M059J (cell line): ENCODE measurements at regions not wholly inside any gene's neighbourhood (a gene's known extent, or its start where the extent isn't known, plus 50 kb on each side); places are given as distances from the start of the nearest gene placed in this dataset.
"Not testable (repeated sequence)": the region's sequence is repeated elsewhere in the genome, so short reads cannot be mapped to it uniquely, and the experiment has no call there.

Source experiments
- DNase-seq: peaks from one replicate; pipeline ENCODE4 v3.0.0-alpha.2; 2012; ENCODE audit warnings: low read depth

- no peak for DNase-seq
Observed at GRCh38 chr15:20346082-20346805, 195.4 kb downstream of the GOLGA6L6 start.

DNA sequence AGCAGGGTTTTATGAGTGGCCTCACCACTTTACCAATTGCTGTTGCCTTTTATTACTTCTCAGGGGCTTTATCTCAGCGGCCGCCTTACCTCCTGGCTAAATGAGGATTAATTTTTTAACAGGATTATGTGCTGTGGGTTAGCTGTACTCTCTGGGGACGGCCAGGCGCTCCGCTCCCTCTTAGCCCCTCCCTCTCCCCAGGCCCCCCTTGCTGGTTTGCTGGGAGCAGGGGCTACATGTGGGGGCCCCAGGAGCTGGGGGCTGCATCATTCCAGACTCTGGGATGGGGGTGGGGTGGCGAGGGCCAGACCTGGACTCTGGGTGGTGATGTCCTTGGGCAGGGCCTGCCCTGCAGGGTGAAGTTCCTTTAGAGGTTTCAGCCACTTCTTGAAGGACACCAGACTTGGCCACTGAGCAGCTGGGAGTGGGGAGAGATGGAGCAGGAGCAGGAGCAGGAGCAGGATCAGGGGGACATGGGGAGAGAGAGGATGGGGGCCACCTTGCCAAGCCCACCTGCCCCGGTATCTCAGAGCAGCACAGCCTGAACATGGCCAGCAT is 196.1 kb downstream of the GOLGA6L6 start:
- DNase-seq = no peak

DNA sequence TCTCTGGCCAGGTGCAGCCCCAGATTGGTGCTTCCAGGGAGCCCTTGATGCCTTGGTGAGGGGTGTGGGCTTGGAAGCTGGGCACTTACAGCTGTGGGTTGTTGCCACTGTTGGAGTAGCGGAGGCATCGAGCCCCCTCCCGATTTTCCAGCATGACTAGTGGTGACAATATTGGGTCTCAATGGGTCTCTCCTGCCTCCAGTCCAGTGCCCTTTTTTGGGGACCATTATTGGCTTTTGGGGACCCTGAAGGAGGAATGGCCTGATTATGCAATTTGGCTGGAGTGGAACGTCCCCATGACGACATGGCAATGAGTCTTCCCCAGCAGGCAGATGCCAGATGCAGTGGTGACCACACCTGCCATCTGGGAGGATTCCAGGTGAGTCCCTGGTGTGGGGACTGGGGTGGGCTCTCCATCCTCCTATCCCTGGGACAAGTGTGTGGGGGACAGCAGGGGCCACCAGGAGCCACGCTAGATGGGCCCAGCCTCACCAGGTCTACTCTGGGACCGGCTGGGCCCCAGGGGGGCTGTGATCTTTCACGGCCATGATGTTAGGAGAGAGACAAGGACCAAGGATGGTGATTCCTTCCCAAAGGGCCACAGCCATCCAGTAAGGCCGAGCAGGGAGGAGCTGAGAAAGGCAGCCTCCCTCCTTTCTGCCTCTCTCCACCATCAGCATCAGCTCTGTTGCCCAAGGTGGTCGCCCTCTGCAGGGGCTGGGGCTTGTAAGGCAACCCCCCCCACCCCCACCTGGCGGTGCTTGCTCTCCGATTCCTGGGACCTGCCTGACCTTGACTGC is 196.8 kb downstream of the GOLGA6L6 start:
- no peak for DNase-seq

DNA sequence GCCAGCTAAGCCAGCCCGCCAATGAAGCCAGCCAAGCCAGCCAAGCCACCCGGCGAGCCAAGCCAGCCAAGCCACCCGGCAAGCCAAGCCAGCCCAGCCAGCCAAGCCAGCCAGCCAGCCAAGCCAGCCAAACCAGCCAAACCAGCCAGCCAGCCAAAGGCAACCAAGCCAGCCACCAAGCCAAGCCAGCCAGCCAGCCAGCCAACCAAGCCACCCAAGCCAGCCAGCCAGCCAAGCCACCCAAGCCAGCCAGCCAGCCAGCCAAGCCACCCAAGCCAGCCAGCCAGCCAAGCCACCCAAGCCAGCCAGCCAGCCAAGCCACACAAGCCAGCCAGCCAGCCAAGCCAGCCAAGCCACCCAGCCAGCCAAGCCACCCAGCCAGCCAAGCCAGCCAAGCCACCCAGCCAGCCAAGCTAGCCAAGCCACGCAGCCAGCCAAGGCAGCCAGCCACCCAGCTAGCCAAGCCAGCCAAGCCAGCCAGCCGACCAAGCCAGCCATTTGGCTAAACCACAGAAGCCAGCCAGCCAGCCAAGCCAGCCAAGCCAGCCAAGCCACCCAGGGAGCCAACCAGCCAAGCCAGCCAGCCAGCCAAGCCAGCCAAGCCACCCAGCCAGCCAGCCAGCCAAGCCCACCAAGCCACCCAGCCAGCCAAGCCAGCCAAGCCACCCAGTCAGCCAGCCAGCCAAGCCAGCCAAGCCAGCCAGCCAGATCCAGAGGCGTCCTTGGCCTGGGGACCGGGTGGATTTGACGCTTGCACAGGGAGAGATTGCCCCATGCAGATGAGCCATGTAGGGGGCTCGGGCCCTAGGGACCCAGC is 198.0 kb downstream of the GOLGA6L6 start:
- DNase-seq = not testable (repeated sequence)

- not testable (repeated sequence) for DNase-seq
Observed at GRCh38 chr15:20342601-20343394, 198.8 kb downstream of the GOLGA6L6 start.

DNA sequence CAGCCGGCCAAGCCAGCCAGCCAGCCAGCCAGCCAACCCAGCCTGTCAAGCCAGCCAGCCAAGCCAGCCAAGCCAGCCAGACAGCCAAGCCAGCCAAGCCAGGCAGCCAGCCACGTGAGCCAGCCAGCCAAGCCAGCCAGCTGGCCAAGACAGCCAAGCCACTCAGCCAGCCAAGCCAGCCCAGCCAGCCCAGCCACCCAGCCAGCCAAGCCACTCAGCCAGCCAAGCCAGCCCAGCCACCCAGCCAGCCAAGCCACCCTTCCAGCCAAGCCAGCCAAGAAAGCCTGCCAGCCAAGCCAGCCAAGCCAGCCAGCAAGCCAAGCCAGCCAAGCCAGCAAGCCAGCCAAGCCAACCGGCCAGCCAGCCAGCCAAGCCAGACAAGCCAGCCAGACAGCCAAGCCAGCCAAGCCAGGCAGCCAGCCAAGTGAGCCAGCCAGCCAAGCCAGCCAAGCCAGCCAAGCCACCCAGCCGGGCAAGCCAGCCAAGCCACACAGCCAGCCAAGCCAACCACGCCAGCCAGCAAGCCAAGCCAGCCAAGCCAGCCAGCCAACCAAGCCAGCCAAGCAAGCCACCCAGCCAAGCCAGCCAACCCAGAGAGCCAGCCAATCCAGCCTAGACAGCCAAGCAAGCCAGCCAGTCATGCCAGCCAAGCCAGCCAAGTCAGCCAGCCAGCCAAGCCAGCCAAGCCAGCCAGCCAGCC is 199.5 kb downstream of the GOLGA6L6 start:
- DNase-seq = no peak

DNA sequence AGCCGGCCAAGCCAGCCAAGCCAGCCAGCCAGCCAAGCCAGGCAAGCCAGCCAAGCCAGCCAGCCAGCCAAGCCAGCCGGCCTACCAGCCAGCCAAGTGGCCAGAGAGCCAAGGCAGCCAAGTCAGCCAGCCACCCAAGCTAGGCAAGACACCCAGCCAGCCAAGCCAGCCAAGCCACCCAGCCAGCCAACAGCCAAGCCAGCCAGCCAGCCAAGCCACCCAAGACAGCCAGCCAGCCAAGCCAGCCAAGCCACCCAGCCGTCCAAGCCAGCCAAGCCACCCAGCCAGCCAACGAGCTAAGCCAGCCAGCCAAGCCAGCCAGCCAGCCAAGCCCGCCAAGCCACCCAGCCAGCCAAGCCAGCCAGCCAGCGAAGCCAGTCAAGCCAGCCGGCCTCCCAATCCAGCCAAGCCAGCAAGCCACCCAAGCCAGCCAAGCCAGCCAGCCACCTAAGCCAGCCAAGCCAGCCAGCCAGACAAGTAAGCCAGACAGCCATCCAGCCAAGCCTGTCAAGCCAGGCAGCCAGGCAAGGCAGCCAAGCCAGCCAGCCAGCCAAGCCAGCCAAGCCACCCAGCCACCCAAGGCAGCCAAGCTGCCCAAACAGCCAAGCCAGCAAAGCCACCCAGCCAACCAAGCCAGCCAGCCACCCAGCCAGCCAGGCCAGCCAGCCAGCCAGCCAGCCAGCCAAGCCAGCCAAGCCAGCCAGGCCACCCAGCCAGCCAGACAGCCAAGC is 200.5 kb downstream of the GOLGA6L6 start:
- no peak for DNase-seq

- no peak for DNase-seq
Observed at GRCh38 chr15:20340331-20340811, 201.2 kb downstream of the GOLGA6L6 start.

- DNase-seq = not testable (repeated sequence)
Observed at GRCh38 chr15:20339086-20339791, 202.4 kb downstream of the GOLGA6L6 start.

- DNase-seq = not testable (repeated sequence)
Observed at GRCh38 chr15:20338671-20339070, 202.9 kb downstream of the GOLGA6L6 start.

GRCh38 chr15:20337238-20337637 is 204.4 kb downstream of the GOLGA6L6 start:
- DNase-seq = not testable (repeated sequence)

GRCh38 chr15:20334451-20334850 is 207.1 kb downstream of the GOLGA6L6 start:
- not testable (repeated sequence) for DNase-seq

- not testable (repeated sequence) for DNase-seq
Observed at GRCh38 chr15:20325751-20326150, 215.8 kb downstream of the GOLGA6L6 start.

GRCh38 chr15:20317132-20317531 is 224.5 kb downstream of the GOLGA6L6 start:
- not testable (repeated sequence) for DNase-seq

- DNase-seq = not testable (repeated sequence)
Observed at GRCh38 chr15:20311014-20311680, 230.5 kb downstream of the GOLGA6L6 start.

DNA sequence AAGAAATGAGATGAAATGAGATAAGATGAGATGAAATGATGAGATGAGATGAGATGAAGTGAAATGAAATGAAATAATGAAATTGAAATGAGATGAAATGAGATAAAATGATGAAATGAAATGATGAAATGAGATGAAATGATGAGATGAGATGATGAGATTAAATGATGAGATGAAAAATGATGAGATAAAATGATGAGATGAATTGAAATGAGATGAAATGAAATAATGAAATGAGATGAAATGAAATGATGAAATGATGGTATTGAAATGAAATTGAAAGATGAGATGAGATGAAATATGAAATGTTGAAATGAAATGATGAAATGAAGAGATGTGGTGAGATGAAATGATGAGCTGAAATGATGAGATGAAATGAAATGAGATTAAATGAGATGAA is 231.0 kb downstream of the GOLGA6L6 start:
- DNase-seq = no peak

DNA sequence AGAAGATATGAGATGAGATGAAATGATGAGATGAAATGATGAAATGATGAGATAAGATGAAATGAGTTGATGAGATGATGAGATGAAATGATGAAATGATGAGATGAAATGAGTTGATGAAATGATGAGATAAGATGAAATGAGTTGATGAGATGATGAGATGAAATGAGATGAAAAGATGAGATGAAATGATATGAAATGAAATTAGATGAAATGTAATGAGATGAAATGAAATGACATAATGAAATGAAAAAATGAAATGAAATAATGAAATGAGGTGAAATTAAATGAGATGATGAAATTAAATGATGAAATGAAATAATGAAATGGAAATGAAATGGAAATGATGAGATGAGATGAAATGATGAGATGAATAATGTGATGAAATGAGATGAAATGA is 231.6 kb downstream of the GOLGA6L6 start:
- DNase-seq = not testable (repeated sequence)

DNA sequence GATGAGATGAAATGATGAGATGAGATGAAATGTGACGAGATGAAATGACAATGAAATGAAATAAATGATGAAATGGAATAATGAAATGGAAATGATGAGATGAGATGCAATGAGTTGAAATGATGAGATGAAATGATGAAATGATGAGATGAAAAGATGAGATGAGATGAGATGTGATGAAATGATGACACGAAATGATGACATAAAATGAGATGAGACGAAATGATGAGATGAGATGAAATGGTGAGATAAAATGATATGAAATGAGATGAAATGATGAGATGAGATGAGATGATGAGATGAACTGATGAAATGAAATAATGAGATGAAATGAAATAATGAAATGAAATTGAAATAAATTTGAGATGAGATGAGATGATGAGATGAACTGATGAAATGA is 232.2 kb downstream of the GOLGA6L6 start:
- not testable (repeated sequence) for DNase-seq
